K562 (cell line): ENCODE measurements at regions not wholly inside any gene's neighbourhood (a gene's known extent, or its start where the extent isn't known, plus 50 kb on each side); places are given as distances from the start of the nearest gene placed in this dataset. TPM values are rescaled to one million over a fixed set of nuclear protein-coding genes. Genes with fewer than 3 reads are reported as not detected.
A peak's percentile ranks its signal among the peaks of the same experiment; 100 is the strongest.
"Not testable (repeated sequence)": the region's sequence is repeated elsewhere in the genome, so short reads cannot be mapped to it uniquely, and the experiment has no call there.

ENCODE experiments used
- ATAC-seq: fragments of 200-7000 bp; cut with Tn5 transposase; 3 replicates; pipeline ENCODE4 v1.9.1; 2020; ENCODE audit warnings: moderate library complexity
- BruUV-seq: library from RNA; stranded (reverse); fragments of 400-500 nt; replicated peaks from 2 replicates; lab custom pipeline; 2021; lab: Mats Ljungman, UMichigan
- CTCF ChIA-PET: fragments of 300-600 bp; formaldehyde crosslinking; extraction: SDS; loops from one replicate; lab custom pipeline; 2021; ENCODE audit warnings: low intra/inter-chr PET ratio; lab: Yijun Ruan, JAX
- POLR2A ChIA-PET: fragments of 300-600, 350-650 bp; sonication (Branson Sonifier 250); formaldehyde crosslinking; extraction: SDS; loops from one replicate; lab custom pipeline; 2021; ENCODE audit warnings: antibody characterized with exemption, inconsistent platforms; lab: Yijun Ruan, JAX
- DNase-seq, 4 experiments: peaks; one replicate each; pipeline versions ENCODE4 v3.0.0 to v3.0.0-alpha.2; 2011 to 2018; ENCODE audit warnings: low spot score in 3 of 4, mixed read lengths in 3 of 4; ENCODE audit errors: extremely low read depth in 1 of 4
- FAIRE-seq: peaks from 2 replicates; lab custom pipeline; 2011; peaks lifted over from hg19 to GRCh38; lab: Jason Lieb, UNC
- H2AFZ ChIP-seq: 2 replicates; pipeline ENCODE4 v1.6.0; 2011; ENCODE audit warnings: low read depth, low read length, control low read depth, inconsistent platforms
- H3K27ac ChIP-seq: fragments of 200-600 bp; 3 replicates; pipeline ENCODE4 v1.8.0; 2011; ENCODE audit warnings: low read depth, mild to moderate bottlenecking, control low read depth, inconsistent platforms, low read length, moderate library complexity, mixed read lengths; ENCODE audit errors: extremely low read depth
- H3K27me3 ChIP-seq, 2 experiments: fragments of 300-600 bp in 1 of 2; 2 replicates in 1 of 2; 3 replicates in 1 of 2; pipeline versions ENCODE4 v1.6.0 to v1.8.0; 2011; ENCODE audit warnings: inconsistent platforms in 2 of 2, low read length in 2 of 2, mild to moderate bottlenecking in 1 of 2, mixed read lengths in 1 of 2, moderate library complexity in 1 of 2; ENCODE audit not compliant: control insufficient read depth in 2 of 2, insufficient read depth in 2 of 2
- H3K36me3 ChIP-seq: fragments of 300-600 bp; 3 replicates; pipeline ENCODE4 v1.8.0; 2011; ENCODE audit warnings: mild to moderate bottlenecking, low read length, inconsistent platforms; ENCODE audit not compliant: control insufficient read depth, insufficient read depth
- H3K4me1 ChIP-seq, 2 experiments: fragments of 200-600 bp in 1 of 2; replicated peaks in 1 of 2; 2 replicates in 1 of 2; 3 replicates in 1 of 2; pipeline versions ENCODE4 v1.5.1 to v1.8.0; 2011; ENCODE audit warnings: inconsistent platforms in 2 of 2, low read length in 2 of 2, mild to moderate bottlenecking in 1 of 2, mixed read lengths in 1 of 2, moderate library complexity in 1 of 2; ENCODE audit not compliant: control insufficient read depth in 2 of 2, insufficient read depth in 2 of 2
- H3K4me2 ChIP-seq: 2 replicates; pipeline ENCODE4 v1.6.1; 2011; ENCODE audit warnings: low read length, control low read depth, inconsistent platforms, mixed read lengths; ENCODE audit not compliant: insufficient read depth
- H3K4me3 ChIP-seq: fragments of 200-600 bp; sonication (generic), shearing (Covaris generic); 2 replicates; pipeline ENCODE4 v1.5.1; 2016; ENCODE audit warnings: control low read depth, inconsistent platforms
- H3K79me2 ChIP-seq: fragments of 200-600 bp; 3 replicates; pipeline ENCODE4 v1.8.0; 2011; ENCODE audit warnings: low read length, inconsistent platforms; ENCODE audit not compliant: control insufficient read depth, insufficient read depth
- H3K9ac ChIP-seq, 2 experiments: 2 replicates each; pipeline versions ENCODE4 v1.6.0 to v1.6.1; 2011; ENCODE audit warnings: low read depth in 2 of 2, low read length in 2 of 2, control low read depth in 1 of 2, inconsistent platforms in 1 of 2, mild to moderate bottlenecking in 1 of 2, mixed read lengths in 1 of 2; ENCODE audit not compliant: insufficient read depth in 1 of 2
- H3K9me1 ChIP-seq: one replicate; pipeline ENCODE4 v1.6.0; 2011; ENCODE audit warnings: inconsistent platforms, mild to moderate bottlenecking, low read length, moderate library complexity; ENCODE audit not compliant: control insufficient read depth, insufficient read depth
- H3K9me3 ChIP-seq: replicated peaks from 2 replicates; pipeline ENCODE4 v1.5.1; 2011; ENCODE audit warnings: low read depth, low read length, inconsistent platforms; ENCODE audit not compliant: control insufficient read depth, insufficient read depth
- H4K20me1 ChIP-seq: replicated peaks from 2 replicates; pipeline ENCODE4 v1.6.1; 2011; ENCODE audit warnings: low read length, inconsistent platforms, mixed read lengths; ENCODE audit not compliant: control insufficient read depth, insufficient read depth
- ATF1 ChIP-seq, 2 experiments: fragments of 450-650 bp in 1 of 2; IDR thresholded peaks; 2 replicates each; pipeline ENCODE4 v1.6.1; 2016; ENCODE audit warnings: missing compliant biosample characterization in 1 of 2, missing genetic modification characterization in 1 of 2
- CREB1 ChIP-seq, 2 experiments: sonication (generic) in 1 of 2; formaldehyde crosslinking in 1 of 2; IDR thresholded peaks; 2 replicates each; pipeline versions ENCODE4 v1.6.1 to v1.8.0; 2012 to 2022; ENCODE audit warnings: inconsistent platforms in 1 of 2, mild to moderate bottlenecking in 1 of 2, missing genetic modification reagents in 1 of 2, moderate library complexity in 1 of 2
- CREM ChIP-seq: IDR thresholded peaks from 2 replicates; pipeline ENCODE4 v1.6.1; 2014; ENCODE audit warnings: antibody characterized with exemption, low read depth
- ZBTB33 ChIP-seq: sonication (generic); formaldehyde crosslinking; IDR thresholded peaks from 2 replicates; pipeline ENCODE4 v1.8.1; 2023; ENCODE audit warnings: mild to moderate bottlenecking, missing genetic modification reagents
- WGBS: fragments of 100-300 bp; shearing (Covaris generic); methylation state at CpG from one replicate; pipeline ENCODE4 v1.1.6; 2016; ENCODE audit warnings: low coverage, mixed read lengths; ENCODE audit not compliant: insufficient coverage; ENCODE audit errors: missing lambda C conversion rate; 5-methylcytosine and 5-hydroxymethylcytosine counted together
- in situ Hi-C: fragments of 300-500 bp; cut with MboI; formaldehyde crosslinking; loops from 4 replicates; pipeline ENCODE4 v1.15.0; 2018; ENCODE audit warnings: inconsistent platforms, mixed read lengths
- intact Hi-C: fragments of 100-400 bp; cut with micrococcal nuclease; formaldehyde crosslinking; loops from 2 replicates; pipeline ENCODE4 v1.14.2; 2022
- microRNA-seq: library from miRNA; unstranded; fragments of <30 nt; microRNA quantifications from one replicate; pipeline ENCODE4, GENCODE V29; 2018; ENCODE audit warnings: borderline microRNAs expressed
- small RNA-seq: library from RNA; depleted of rRNA; stranded (forward); fragments of <200 nt; gene quantifications from one replicate; pipeline ENCODE3, GENCODE V24; 2014

- POLR2A ChIA-PET; BruUV-seq; FAIRE-seq; CTCF ChIA-PET; H3K27ac ChIP-seq; H3K4me2 ChIP-seq; H3K79me2 ChIP-seq; H3K9ac ChIP-seq; H3K36me3 ChIP-seq; in situ Hi-C loops; H3K27me3 ChIP-seq; H3K9me3 ChIP-seq; H4K20me1 ChIP-seq; intact Hi-C loops; H3K4me1 ChIP-seq; H3K4me3 ChIP-seq; ATAC-seq; H3K9me1 ChIP-seq; H2AFZ ChIP-seq; TF ChIP-seq CREB1 (CRISPR knock-in tag; IDR thresholded peaks at IDR 0.05); ATF1 (tag; IDR thresholded peaks at IDR 0.05): not testable (repeated sequence)
- DNase-seq: peak in 2 of 4 experiments; percentile 1 to 3
- TF ChIP-seq ZBTB33 (CRISPR knock-in tag) (0 out of 2 replicates have a peak, but pooled peaks have one; percentile 19), CREB1 (IDR thresholded peaks at IDR 0.05) (peak; percentile 53; the same call in 1 of the 2 replicates), ATF1 (CRISPR knock-in tag; IDR thresholded peaks at IDR 0.05) (peak; percentile 38; the same call in 1 of the 2 replicates), CREM (peak; percentile 69)
- 82% methylated on average over 11 of the region's 41 CpGs for WGBS
Measured at GRCh38 chr7:63694296-63694695, 304.4 kb upstream of the ZNF722 start.

Small RNAs in the stretch of these regions (microRNA-seq; reads per million reads assigned to microRNA genes)
- gene MIR4283-2: not detected

Small RNAs in the stretch of these regions (small RNA-seq; reads per million reads assigned to genes)
- gene MIR4283-2: not detected
